HG03571 (cell line): ENCODE measurements at regions not wholly inside any gene's neighbourhood (a gene's known extent, or its start where the extent isn't known, plus 50 kb on each side); places are given as distances from the start of the nearest gene placed in this dataset.
"Not testable (repeated sequence)": the region's sequence is repeated elsewhere in the genome, so short reads cannot be mapped to it uniquely, and the experiment has no call there.

ENCODE experiments used
- ATAC-seq: cut with Tn5 transposase; IDR thresholded peaks from one replicate; pipeline ENCODE4 v1.9.1; 2021; ENCODE audit not compliant: unreplicated experiment

- ATAC-seq: no peak
These were observed 549.2 kb upstream of the AMOT start for GRCh38 chrX:113389846-113390245.

- no peak for ATAC-seq
These were observed 544.0 kb upstream of the AMOT start for GRCh38 chrX:113384628-113385027.

- ATAC-seq: not testable (repeated sequence)
These were observed 532.8 kb upstream of the AMOT start for GRCh38 chrX:113373421-113373820.

GRCh38 chrX:113370006-113370405, 529.4 kb upstream of the AMOT start:
- no peak for ATAC-seq

- ATAC-seq: no peak
These were observed 528.4 kb upstream of the AMOT start for GRCh38 chrX:113369056-113369455.

GRCh38 chrX:113353134-113353533, 512.5 kb upstream of the AMOT start:
- ATAC-seq: no peak

- no peak for ATAC-seq
These were observed 489.8 kb upstream of the AMOT start for GRCh38 chrX:113330416-113330815.

- ATAC-seq: no peak
These were observed 475.3 kb upstream of the AMOT start for GRCh38 chrX:113315927-113316326.

GRCh38 chrX:113305496-113305895, 464.9 kb upstream of the AMOT start:
- no peak for ATAC-seq

GRCh38 chrX:113300580-113300979, 459.9 kb upstream of the AMOT start:
- no peak for ATAC-seq

GRCh38 chrX:113297437-113297836, 456.8 kb upstream of the AMOT start:
- no peak for ATAC-seq

- no peak for ATAC-seq
These were observed 448.9 kb upstream of the AMOT start for GRCh38 chrX:113289503-113289902.

GRCh38 chrX:113287761-113288160, 447.1 kb upstream of the AMOT start:
- ATAC-seq: no peak

- ATAC-seq: no peak
These were observed 435.2 kb upstream of the AMOT start for GRCh38 chrX:113275804-113276203.

- no peak for ATAC-seq
These were observed 434.2 kb upstream of the AMOT start for GRCh38 chrX:113274791-113275190.

- ATAC-seq: no peak
These were observed 433.7 kb upstream of the AMOT start for GRCh38 chrX:113274345-113274744.

- no peak for ATAC-seq
These were observed 428.6 kb upstream of the AMOT start for GRCh38 chrX:113269203-113269602.

- ATAC-seq: no peak
These were observed 419.8 kb upstream of the AMOT start for GRCh38 chrX:113260474-113260873.

GRCh38 chrX:113222305-113222704, 381.7 kb upstream of the AMOT start:
- ATAC-seq: no peak

- no peak for ATAC-seq
These were observed 371.4 kb upstream of the AMOT start for GRCh38 chrX:113212052-113212451.

- no peak for ATAC-seq
These were observed 362.0 kb upstream of the AMOT start for GRCh38 chrX:113202601-113203000.

GRCh38 chrX:113195949-113196348, 355.3 kb upstream of the AMOT start:
- ATAC-seq: no peak

- no peak for ATAC-seq
These were observed 351.8 kb upstream of the AMOT start for GRCh38 chrX:113192418-113192817.

- no peak for ATAC-seq
These were observed 316.9 kb upstream of the AMOT start for GRCh38 chrX:113157496-113157895.
